CD4-positive, alpha-beta T cell treated with Interleukin-21 for 1 hour (primary cell): ENCODE measurements at regions not wholly inside any gene's neighbourhood (a gene's known extent, or its start where the extent isn't known, plus 50 kb on each side); places are given as distances from the start of the nearest gene placed in this dataset.

Experiments
- DNase-seq: peaks from one replicate; pipeline ENCODE4 v3.0.0-alpha.2; 2020

DNA sequence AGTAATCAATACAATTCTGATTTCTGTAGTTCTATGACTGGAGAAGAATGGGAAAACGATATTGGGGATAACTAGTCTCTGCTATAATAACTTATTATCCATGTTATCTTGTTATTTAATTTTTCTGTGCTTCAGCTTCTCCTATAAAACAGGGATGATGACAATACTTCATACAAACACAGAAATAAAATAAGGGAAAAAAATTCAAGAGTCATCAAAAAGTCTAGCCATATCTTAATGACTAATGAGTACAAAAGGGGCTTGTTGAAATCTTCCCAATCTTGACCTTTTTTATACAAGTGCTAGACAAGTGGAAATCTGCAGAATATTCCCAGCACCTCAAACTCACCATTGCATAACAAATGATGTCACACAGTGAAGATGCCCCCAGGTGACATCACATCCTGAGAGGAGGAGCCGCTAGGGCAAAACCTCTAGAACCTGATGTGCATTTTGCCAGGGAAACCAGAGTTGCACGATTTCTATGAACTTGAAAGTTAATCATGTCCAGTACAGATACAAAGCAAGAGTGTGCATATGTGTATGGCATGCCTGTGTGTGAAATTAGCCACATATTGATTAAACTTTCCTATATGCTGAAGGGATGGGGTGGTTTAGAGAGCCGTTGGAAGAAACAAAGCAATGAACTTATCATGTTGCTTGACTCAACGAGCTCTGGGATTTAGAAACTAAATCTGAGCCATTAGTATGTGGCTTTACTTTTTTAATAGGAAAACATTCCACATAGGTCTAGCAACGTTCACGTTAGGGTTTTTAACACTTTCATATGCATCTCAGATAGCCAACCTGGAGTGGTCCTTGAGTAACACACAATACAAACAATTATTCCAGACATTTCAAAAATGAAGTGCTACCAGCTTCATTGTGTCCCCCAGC, 278.9 kb downstream of the SLC4A3 start:
- DNase-seq = no peak

DNA sequence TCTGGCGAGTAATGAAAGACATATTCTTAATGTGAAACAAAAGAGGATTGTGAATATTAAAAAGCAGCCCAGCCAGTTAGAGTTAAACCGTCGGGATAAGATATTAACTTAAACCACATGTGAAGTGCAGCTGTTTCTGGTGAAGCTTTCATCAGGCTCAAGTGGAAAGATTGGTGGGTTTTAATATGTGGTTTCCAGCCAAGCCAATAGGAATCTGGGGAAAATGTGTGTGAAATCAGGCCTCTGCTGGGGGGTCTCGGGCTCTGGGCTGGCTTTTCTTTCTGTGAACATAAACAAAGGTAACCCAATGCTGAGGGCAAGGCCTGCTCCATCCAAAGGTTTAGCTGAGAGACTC, 279.6 kb downstream of the SLC4A3 start:
- DNase-seq = no peak

DNA sequence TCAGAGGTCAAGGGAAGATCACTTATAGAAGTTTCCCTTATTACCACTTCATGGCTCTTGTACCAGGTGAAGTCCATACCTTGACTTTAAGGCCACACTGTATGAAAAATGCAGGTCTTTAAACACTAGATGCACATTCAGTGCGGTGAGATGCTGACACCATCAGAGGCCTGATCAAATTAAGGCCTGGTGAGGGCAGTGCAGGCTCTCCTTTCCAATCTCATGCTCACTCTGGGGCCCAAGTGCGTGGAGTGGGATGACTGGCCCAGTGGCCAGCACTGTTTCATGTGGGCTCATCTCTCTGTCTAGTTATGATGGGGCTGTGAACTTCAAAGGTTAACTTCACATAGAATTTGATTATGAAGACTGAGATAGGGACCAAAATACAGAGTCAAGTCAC, 281.1 kb downstream of the SLC4A3 start:
- DNase-seq = no peak

DNA sequence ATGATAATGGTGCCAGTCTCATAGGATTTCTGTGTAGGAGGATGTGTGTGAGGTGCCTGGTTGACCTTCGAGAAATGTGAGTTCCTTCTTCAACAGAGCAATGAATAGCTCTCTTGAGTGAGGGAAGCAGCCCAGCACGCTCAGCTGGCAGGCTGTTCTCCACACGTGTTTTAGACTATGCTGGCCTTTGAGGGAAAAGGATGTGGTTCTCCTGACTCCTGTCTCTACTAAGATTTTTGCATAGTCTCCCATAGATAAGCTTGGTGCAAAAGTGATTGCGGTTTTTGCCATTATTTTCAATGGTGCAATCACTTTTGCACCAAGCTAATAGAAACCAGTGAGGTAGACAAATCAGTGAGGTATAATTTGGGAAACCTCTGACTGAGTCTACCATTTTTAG, 284.1 kb downstream of the SLC4A3 start:
- DNase-seq = no peak

DNA sequence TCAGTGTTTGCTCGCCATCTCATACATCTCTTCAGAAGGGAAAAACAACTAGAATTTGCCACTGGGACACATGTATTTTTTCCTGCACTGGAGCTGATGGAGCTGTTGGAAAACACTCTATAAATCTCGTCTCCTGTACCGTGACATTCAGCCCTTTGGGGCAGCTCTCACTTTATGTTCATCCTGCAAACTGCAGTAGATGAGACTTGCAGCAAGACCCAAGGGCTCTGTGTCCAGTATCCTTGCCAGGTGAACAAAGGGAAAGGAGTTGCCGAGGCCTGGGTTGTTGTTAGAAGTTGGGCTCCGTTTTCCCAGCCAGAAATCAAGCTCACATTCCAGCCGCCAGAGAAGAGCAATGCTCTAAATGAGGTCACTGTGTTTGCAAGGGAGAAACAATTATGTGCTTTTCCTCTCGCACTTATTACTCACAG, 285.1 kb downstream of the SLC4A3 start:
- DNase-seq = no peak

DNA sequence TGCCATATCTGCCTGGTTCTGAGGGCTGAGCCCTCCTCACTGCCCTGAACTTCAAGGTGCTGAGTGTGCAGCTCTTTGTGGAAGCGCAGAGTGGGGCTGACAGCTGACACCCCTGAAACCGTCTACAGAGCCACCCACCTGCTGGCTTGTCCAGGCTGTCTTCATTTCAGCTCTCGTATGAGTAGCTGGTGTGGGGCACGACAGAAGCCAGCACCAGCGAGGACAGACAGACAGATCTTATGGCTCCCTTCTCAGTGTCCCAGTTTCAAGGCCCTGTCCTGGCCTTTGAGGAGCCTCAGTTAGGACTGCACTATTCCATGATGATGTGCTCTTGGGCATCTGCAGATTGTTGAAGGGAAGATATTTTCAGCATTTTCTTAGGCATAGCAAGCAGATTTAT, 287.1 kb downstream of the SLC4A3 start:
- no peak for DNase-seq

DNA sequence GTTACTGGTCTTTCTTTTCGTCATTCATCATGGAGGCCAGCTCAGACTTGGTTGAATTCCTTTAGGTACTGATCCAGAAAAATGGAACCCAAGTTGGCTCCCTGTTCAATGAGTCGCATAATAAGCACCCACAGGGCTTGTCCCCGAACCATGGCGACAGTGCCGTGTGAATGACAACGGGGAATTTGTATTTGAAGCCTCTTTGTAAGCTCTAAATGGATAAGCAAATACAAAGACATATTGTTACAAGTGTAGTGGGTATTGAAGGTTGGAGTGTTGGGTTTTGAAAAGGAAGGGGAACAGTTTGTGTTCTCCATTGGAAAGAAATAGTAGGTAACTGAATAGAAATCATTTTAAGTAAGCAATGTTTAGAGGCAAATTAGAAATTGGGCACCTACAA, 288.9 kb downstream of the SLC4A3 start:
- no peak for DNase-seq

DNA sequence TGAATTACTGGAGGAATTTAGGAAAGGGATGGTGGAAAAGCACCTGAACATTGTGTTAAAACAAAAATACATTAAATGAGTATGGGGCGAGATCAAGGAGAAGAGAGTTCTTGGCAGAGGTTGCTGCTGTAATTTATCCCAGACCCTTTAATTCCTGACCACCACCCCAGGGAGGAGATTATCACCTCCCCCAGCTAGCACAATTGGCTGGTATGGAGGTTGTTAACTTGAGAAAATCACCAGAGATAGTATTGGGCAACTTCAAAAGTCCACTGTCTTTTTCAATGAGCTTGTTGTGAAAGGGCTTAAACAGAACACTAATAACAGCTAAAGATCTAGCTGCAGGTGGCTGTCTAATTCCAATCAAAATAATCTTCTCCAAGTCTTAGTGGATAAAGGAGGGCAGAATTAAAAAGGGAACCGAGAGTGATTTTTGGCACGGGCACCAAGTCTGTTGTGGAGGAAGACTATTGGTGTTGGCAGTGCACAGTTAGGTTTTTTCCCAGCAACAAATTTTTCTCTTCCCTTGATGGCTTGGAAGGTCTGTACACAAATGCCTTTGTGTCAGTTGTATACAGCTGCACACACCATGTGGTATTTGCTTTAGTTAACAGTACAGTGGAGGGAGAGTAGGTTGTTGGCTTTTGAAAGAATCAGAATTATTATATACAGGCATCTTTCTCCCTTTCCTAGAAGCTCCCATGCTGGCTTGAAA, 289.5 kb downstream of the SLC4A3 start:
- no peak for DNase-seq

DNA sequence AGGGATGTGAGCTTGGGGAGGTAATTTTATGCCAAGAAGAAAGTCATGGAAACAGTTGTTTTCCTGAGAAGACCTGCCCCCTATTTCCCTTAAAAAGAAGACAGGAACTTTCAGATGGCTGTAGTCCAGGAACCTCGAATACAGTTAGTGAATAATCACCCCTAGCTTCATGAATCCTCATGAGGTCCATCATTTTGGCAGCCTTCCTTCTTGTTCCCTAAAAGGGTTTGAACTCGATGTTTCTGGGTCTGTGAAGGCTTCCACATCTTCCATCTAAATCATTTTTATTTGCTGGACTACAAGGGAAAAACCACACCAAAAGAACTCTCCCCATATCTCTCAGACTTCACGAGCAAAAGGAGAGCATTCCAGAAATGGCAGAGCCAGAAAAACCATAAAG, 290.8 kb downstream of the SLC4A3 start:
- DNase-seq = no peak

DNA sequence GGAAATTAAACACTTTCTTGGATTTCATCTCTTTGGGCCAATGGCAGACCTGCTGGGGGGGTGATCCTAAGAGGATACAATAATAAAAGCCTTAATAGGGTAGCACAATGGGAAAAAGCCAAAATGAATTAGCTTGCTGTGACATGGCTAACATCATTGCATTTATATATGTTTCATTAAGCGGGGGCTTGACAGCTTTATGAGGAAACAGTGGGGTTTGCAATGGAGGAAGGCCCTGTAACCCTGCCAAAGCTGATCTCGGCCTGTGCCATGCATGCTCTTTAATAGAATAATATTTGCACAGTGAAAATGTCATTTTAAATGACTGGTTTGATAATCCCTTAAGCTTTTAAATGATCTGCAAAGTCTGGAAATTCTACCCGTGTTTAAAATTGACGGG, 291.5 kb downstream of the SLC4A3 start:
- no peak for DNase-seq

DNA sequence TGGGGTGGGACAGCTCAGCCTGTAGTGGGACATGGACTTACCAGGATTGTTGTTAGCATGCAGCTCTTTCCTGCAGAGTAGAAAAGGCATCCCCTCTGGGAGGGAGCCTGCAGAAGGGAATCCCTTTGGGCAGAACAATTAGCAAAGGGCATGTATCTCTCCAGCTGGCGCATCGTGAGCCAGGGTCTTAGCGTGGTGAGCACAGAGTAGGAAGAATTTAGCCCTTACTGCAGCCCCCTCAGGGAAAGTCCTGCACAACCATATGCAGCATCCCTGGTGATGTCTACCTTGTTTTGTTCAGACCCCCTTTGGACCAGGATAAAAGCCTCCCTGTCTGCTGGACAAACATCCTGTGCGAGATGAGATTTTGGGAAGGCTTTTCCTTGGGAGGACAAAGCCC, 292.1 kb downstream of the SLC4A3 start:
- DNase-seq = no peak

DNA sequence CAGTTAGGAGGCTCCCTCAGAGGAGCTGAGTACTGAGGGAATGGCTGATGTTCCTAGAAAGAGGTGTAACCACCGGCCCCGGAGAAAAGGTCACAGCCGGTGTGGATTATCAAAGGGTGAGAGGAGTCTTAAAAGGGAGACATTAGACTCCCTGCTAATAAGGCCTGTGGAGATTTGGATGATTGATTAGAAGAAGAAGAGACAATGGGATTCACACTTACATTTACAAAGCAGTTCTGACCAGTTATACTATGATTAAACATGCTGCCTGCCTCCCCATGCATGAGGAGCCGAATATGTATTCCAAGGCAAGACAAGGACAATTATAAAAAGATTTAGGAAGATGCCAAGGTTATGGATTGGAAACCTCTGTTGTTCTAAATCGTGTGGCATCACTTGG, 302.4 kb downstream of the SLC4A3 start:
- no peak for DNase-seq

DNA sequence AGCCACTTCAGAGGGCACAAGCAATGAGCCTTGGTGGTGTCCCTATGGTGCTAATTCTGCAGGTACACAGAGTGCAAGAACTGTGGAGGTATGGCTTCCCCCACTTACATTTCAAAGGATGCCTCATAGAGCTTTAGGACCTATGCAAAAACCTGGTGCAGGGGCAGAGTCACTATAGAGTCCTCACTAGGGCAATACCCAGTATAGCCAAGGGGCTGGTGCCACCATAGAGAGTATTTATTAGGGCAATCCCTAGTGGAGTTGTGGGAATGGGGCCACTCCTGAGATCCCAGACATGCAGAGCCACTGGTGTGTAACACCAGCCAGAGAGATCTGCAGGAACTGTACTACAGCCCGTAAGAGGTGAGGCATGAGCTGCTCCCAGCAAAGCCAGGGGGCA, 312.2 kb downstream of the SLC4A3 start:
- no peak for DNase-seq

DNA sequence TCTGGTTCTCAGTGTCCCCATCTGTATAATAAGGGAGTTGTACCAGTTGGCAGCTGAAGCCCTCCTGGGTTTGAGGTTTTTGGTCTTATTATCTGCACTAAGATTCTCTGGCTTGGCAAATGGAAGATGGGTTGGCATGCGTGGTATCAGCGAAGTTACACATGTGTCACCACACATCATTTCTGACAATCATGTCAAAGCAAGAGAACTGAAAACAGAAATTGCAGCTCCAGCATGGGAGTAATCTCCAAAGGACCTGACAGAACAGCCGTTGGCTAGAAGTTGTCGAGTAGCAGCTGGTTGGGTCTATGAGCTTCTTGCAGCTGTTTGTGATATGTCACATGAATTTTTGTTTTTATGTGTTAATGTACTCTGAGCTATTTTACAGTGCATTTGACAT, 317.4 kb downstream of the SLC4A3 start:
- DNase-seq = no peak

DNA sequence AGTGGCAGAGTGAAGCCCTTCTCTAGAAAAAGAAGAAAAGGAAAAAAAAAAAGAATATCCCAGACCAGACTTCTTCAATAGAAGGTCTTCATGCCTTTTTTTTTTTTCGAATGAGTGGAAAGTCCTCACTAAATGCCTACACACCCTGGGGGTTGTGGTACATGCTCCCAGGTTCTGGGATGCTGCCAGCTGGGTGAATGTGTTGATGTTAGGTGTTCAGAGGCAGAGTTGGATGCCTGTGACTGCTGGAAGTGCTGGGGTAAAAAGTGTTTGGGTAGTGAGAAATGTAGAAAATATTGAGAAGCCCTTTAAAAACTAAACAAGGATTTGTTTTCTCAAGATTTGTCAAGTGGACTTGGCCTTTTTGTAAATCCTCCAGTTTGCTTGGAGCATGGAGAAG, 318.6 kb downstream of the SLC4A3 start:
- no peak for DNase-seq

DNA sequence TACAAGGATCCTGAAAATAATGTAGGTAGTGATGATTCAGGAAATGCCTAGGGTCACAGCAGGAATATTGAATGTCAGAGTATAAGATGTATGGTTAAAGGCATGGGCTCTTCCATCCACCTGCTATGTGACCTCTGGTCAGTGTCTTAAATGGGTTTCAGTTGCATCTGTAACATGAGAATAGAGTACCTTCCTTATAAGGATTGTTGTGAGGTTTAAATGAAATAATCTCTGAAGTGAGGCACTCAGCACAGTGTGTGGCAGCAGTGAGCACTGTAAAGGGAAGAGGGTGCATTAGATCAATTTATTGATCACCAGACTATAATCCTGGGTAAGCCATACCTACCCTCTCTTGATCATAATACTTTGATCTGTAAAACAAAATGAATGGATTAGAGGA, 319.1 kb downstream of the SLC4A3 start:
- DNase-seq = no peak

DNA sequence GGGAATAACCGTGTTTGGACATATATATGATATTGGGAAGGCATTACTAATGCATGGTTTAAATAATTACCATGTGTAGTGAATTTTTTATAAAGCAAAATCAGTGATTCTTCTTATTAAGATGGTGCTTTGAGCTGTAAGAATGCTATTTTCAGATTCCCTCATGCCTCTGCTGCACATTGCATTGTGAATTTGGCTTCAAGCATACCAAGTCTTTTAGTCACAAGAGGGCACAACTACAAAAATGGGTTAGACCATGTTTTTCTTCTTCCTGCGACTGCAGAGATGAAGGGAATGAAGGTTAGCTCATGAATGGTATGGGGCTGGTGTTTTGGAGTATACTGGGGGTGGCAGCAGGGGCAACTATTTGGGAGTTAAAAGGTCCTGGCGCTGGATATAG, 320.1 kb downstream of the SLC4A3 start:
- no peak for DNase-seq

DNA sequence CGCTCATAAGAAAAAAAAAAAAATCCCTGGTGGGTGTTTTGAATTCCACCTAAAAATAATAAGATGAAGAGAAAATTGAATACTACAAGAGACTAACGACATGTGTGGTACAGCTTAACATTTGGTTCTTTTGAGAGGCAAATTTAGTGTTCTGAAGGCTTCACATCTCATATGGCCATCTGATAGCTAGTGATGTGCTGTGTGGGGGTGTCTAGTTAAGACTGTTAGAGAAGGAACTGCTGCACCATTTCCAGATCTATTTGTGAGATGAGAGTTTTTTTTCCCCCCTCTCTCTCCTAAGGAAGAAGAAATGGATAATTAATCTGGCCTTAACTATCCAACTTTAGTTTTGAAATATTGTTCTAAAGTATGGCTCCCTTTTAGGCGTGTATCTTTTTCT, 321.6 kb downstream of the SLC4A3 start:
- no peak for DNase-seq

DNA sequence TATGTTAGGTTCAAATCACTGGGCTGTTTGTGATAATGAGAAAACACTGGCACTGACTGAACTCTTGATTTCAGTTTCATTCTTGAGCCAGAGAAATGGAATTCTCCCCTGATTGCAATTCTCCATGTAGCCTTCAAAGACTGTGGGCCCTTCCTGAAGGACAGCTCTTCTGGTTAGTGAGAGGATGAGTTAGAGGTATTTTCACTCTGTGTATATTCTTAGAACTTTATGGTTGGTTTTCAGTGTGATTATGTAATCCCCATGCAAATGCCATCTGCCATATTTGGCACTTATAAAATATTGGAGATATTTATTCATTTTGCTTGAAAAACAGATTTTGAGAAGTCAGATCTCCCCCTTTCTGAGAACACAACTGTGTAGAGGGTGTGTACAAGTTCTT, 323.7 kb downstream of the SLC4A3 start:
- DNase-seq = no peak

DNA sequence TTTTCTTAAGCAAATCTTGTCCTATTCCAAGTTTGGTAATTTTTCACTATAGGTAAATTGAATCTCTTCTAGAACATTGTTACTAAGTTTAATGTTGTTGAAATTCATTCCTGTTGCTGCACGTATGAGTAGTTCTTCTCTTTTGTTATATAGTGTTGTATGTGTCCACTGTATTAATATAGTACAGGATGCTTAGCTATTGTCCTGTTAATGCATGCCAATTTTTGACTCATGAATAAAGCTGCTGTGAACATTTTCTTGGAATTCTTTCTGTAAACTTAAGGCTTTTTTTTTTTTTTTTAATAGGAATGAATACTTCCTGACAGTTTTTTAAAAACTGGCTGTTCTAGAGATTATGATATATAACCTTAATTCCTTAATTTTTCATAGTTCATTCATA, 326.9 kb downstream of the SLC4A3 start:
- DNase-seq = no peak

DNA sequence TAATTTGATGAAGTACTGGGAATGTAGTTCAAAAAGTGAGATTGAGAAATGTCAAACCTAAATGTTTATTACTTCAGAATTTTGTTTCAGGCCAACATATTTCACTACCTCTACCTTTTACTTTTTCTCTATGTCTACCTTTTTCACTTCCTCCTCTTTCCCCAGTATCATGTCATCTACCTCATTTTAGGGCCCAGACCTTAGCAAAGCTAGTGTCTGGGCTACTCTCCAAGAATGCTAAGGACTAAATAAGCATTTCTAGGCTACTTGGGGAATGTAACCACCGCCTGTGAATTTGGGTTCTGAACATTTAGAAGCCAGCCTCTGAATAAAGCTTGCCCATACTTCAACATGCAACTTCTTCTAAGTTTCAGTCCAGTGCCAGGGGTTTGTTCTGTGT, 330.4 kb downstream of the SLC4A3 start:
- DNase-seq = no peak

DNA sequence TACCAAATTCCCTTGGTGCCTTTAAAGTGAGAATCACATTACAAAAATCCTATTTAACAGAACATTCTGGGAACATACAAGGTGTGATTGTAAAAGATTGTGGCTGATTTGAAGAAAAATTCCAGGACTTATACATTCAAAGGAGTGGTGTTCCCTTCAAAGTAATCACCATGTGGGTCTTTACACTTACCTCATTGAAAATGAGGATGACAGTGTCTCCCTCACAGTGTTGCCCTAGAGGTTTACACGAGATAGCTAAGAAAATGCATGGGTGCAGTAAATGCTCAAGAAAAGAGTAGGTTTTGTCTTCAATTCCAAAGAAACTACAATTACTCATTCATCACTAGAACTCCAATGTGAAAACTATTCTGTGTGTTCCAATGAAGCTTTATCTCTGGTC, 331.5 kb downstream of the SLC4A3 start:
- no peak for DNase-seq

DNA sequence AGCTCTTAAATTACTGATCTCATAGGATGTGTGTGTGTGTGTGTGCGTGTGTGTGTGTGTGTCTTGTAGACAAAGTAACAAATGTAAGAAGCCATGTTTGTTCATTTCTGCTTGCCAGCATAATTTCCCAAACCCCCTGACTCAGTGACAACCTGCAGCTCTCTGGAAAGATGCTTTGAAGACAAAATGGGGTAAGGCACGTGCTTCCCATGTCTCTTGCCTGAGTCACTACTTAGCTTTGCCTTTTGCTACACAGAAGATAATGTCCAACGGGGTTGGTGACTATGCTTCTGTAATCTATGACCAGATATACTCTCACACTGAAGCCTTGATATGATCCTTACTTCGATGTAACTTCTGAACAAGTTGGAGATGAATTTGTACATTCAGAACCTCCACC, 332.0 kb downstream of the SLC4A3 start:
- no peak for DNase-seq

DNA sequence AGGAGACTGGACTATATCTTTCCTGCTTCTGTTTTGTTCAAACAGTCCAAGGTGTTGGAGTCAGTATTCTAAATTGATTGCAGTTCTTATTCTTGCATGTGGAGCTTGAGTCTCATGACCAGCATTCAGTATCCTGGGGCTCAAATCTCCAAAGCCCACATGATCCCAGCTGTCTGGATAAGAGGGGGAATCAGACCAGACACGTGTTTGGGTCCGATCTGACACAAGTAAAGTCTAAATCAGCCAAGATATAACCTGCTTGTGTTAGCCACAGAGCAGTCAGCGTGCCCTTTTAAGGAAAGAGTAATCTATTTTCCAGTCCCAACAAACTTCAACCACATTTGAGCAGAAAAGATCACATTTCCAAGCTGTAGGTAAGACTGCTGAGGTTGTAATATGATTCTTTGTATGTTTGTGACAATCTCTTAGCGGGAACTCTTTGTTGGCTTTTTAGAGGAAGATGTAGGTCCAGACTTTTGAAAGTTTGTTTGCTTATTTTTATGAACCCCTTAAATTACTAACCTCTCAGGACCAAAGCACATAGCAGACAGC, 334.6 kb downstream of the SLC4A3 start:
- DNase-seq = no peak
